ENCODE measurements at regions not wholly inside any gene's neighbourhood (a gene's known extent, or its start where the extent isn't known, plus 50 kb on each side); places are given as distances from the start of the nearest gene placed in this dataset.

- H4K8ac ChIP-seq (ENCODE audit: low read depth, low read length): no peak overlapping the region
- H3K18ac ChIP-seq (ENCODE audit: low read length): no peak overlapping the region
- no peaks in the 10 kb centered on the region for H3K79me1 ChIP-seq (ENCODE audit: low read depth, low read length)
- no peaks in the 10 kb centered on the region for H3K9me3 ChIP-seq (replicated peaks in 1 of 2; ENCODE audit: control insufficient read depth in 2 of 2, insufficient read depth in 1 of 2, low read depth in 1 of 2, low read length in 2 of 2)
- H2BK12ac ChIP-seq (ENCODE audit: low read length): no peak overlapping the region
- H3K4me2 ChIP-seq (ENCODE audit: insufficient read depth, low read length, poor library complexity, severe bottlenecking): no peak overlapping the region
- no peak overlapping the region for H3K4me3 ChIP-seq (ENCODE audit: low read length in 2 of 2)
- no peak overlapping the region for H3K14ac ChIP-seq (ENCODE audit: low read length)
- H3K4ac ChIP-seq (ENCODE audit: low read length): no peak overlapping the region
- no peak overlapping the region for H2BK15ac ChIP-seq (ENCODE audit: low read length)
- no peak overlapping the region for H4K91ac ChIP-seq (ENCODE audit: low read depth, low read length, poor library complexity)
- H2BK120ac ChIP-seq (ENCODE audit: low read depth, low read length): no peak overlapping the region
- H3K36me3 ChIP-seq (replicated peaks in 1 of 2; ENCODE audit: control insufficient read depth in 2 of 2, insufficient read depth in 2 of 2, low read length in 2 of 2): no peaks in the 10 kb centered on the region
- no peak overlapping the region for H3K23ac ChIP-seq (ENCODE audit: low read depth, low read length, poor library complexity)
- no peaks in the 10 kb centered on the region for H3K4me1 ChIP-seq (ENCODE audit: control insufficient read depth in 2 of 2, insufficient read depth in 1 of 2, low read depth in 1 of 2, low read length in 2 of 2)
- H2BK5ac ChIP-seq (ENCODE audit: low read length): no peak overlapping the region
- no peak overlapping the region for H3K27ac ChIP-seq (replicated peaks; ENCODE audit: low read length)
- DNase-seq (ENCODE audit: low spot score): no peak
- H2AFZ ChIP-seq (ENCODE audit: low read length): no peak overlapping the region
- no peak overlapping the region for H2AK5ac ChIP-seq (ENCODE audit: low read depth, low read length)
- H3K9ac ChIP-seq (ENCODE audit: low read depth, low read length, poor library complexity): no peak overlapping the region
- H3K27me3 ChIP-seq (ENCODE audit: control insufficient read depth in 3 of 3, insufficient read depth in 3 of 3, low read depth in 1 of 3, low read length in 3 of 3): peaks cover 0 to 5% (median 0%) of the 10 kb centered on the region in 3 experiments
- no CpG with 5 or more reads among the region's 1 CpG for WGBS, 2 donors (ENCODE audit: extremely low coverage in 2 of 2, insufficient read length in 2 of 2, insufficient replicate concordance in 1 of 2)
These were observed 160.1 kb downstream of the SIM1 start for GRCh38 chr6:100304575-100304974.

GRCh38 chr6:100301731-100302130, 163.0 kb downstream of the SIM1 start:
- Histone ChIP-seq H2BK12ac (ENCODE audit: low read length) (no peak overlapping the region), H3K4me1 (ENCODE audit: control insufficient read depth in 2 of 2, insufficient read depth in 1 of 2, low read depth in 1 of 2, low read length in 2 of 2) (no peaks in the 10 kb centered on the region), H3K36me3 (replicated peaks in 1 of 2; ENCODE audit: control insufficient read depth in 2 of 2, insufficient read depth in 2 of 2, low read length in 2 of 2) (no peaks in the 10 kb centered on the region), H3K9me3 (replicated peaks in 1 of 2; ENCODE audit: control insufficient read depth in 2 of 2, insufficient read depth in 1 of 2, low read depth in 1 of 2, low read length in 2 of 2) (no peaks in the 10 kb centered on the region), H3K4me2 (ENCODE audit: insufficient read depth, low read length, poor library complexity, severe bottlenecking) (no peak overlapping the region), H3K9ac (ENCODE audit: low read depth, low read length, poor library complexity) (no peak overlapping the region), H3K14ac (ENCODE audit: low read length) (no peak overlapping the region), H4K91ac (ENCODE audit: low read depth, low read length, poor library complexity) (no peak overlapping the region), H3K18ac (ENCODE audit: low read length) (no peak overlapping the region), H3K23ac (ENCODE audit: low read depth, low read length, poor library complexity) (no peak overlapping the region), H2BK5ac (ENCODE audit: low read length) (no peak overlapping the region), H4K8ac (ENCODE audit: low read depth, low read length) (no peak overlapping the region), H3K4me3 (ENCODE audit: low read length in 2 of 2) (no peak overlapping the region), H3K4ac (ENCODE audit: low read length) (no peak overlapping the region), H3K27ac (replicated peaks; ENCODE audit: low read length) (no peak overlapping the region), H3K27me3 (ENCODE audit: control insufficient read depth in 3 of 3, insufficient read depth in 3 of 3, low read depth in 1 of 3, low read length in 3 of 3) (peaks cover 0 to 3% (median 0%) of the 10 kb centered on the region in 3 experiments), H2AFZ (ENCODE audit: low read length) (no peak overlapping the region), H2AK5ac (ENCODE audit: low read depth, low read length) (no peak overlapping the region), H3K79me1 (ENCODE audit: low read depth, low read length) (no peaks in the 10 kb centered on the region), H2BK120ac (ENCODE audit: low read depth, low read length) (no peak overlapping the region), H2BK15ac (ENCODE audit: low read length) (no peak overlapping the region)
- no CpG with 5 or more reads among the region's 2 CpGs for WGBS, 2 donors (ENCODE audit: extremely low coverage in 2 of 2, insufficient read length in 2 of 2, insufficient replicate concordance in 1 of 2)
- DNase-seq (ENCODE audit: low spot score): no peak

GRCh38 chr6:100300221-100300736, 164.4 kb downstream of the SIM1 start:
- no peak overlapping the region for H3K23ac ChIP-seq (ENCODE audit: low read depth, low read length, poor library complexity)

GRCh38 chr6:100296810-100297544, 167.7 kb downstream of the SIM1 start:
- DNase-seq (ENCODE audit: low spot score): no peak
- no peak overlapping the region for H2BK12ac ChIP-seq (ENCODE audit: low read length)
- no peak overlapping the region for H3K4ac ChIP-seq (ENCODE audit: low read length)
- H3K18ac ChIP-seq (ENCODE audit: low read length): no peak overlapping the region
- no peak overlapping the region for H2AFZ ChIP-seq (ENCODE audit: low read length)
- no peaks in the 10 kb centered on the region for H3K9me3 ChIP-seq (replicated peaks in 1 of 2; ENCODE audit: control insufficient read depth in 2 of 2, insufficient read depth in 1 of 2, low read depth in 1 of 2, low read length in 2 of 2)
- H2BK5ac ChIP-seq (ENCODE audit: low read length): no peak overlapping the region
- no peaks in the 10 kb centered on the region for H3K79me1 ChIP-seq (ENCODE audit: low read depth, low read length)
- peaks cover 0 to 2% of the 10 kb centered on the region in 2 donors for H3K4me1 ChIP-seq (ENCODE audit: control insufficient read depth in 2 of 2, insufficient read depth in 1 of 2, low read depth in 1 of 2, low read length in 2 of 2)
- H2BK120ac ChIP-seq (ENCODE audit: low read depth, low read length): no peak overlapping the region
- H3K4me2 ChIP-seq (ENCODE audit: insufficient read depth, low read length, poor library complexity, severe bottlenecking): no peak overlapping the region
- H4K8ac ChIP-seq (ENCODE audit: low read depth, low read length): no peak overlapping the region
- H3K9ac ChIP-seq (ENCODE audit: low read depth, low read length, poor library complexity): no peak overlapping the region
- H3K23ac ChIP-seq (ENCODE audit: low read depth, low read length, poor library complexity): no peak overlapping the region
- no peak overlapping the region for H3K27ac ChIP-seq (replicated peaks; ENCODE audit: low read length)
- no peak overlapping the region for H2BK15ac ChIP-seq (ENCODE audit: low read length)
- H3K27me3 ChIP-seq (ENCODE audit: control insufficient read depth in 3 of 3, insufficient read depth in 3 of 3, low read depth in 1 of 3, low read length in 3 of 3): no peaks in the 10 kb centered on the region
- no peak overlapping the region for H3K14ac ChIP-seq (ENCODE audit: low read length)
- H4K91ac ChIP-seq (ENCODE audit: low read depth, low read length, poor library complexity): no peak overlapping the region
- WGBS, 2 donors (ENCODE audit: extremely low coverage in 2 of 2, insufficient read length in 2 of 2, insufficient replicate concordance in 1 of 2): no CpG with 5 or more reads among the region's 3 CpGs
- H3K4me3 ChIP-seq (ENCODE audit: low read length in 2 of 2): no peak overlapping the region
- no peak overlapping the region for H2AK5ac ChIP-seq (ENCODE audit: low read depth, low read length)
- no peaks in the 10 kb centered on the region for H3K36me3 ChIP-seq (replicated peaks in 1 of 2; ENCODE audit: control insufficient read depth in 2 of 2, insufficient read depth in 2 of 2, low read length in 2 of 2)

More at GRCh38 chr6:100300221-100300736, 164.4 kb downstream of the SIM1 start:
- Histone ChIP-seq H3K27me3 (ENCODE audit: control insufficient read depth in 3 of 3, insufficient read depth in 3 of 3, low read depth in 1 of 3, low read length in 3 of 3) (no peaks in the 10 kb centered on the region), H3K36me3 (replicated peaks in 1 of 2; ENCODE audit: control insufficient read depth in 2 of 2, insufficient read depth in 2 of 2, low read length in 2 of 2) (no peaks in the 10 kb centered on the region), H4K8ac (ENCODE audit: low read depth, low read length) (no peak overlapping the region), H2AK5ac (ENCODE audit: low read depth, low read length) (no peak overlapping the region), H3K27ac (replicated peaks; ENCODE audit: low read length) (no peak overlapping the region), H3K4me2 (ENCODE audit: insufficient read depth, low read length, poor library complexity, severe bottlenecking) (no peak overlapping the region), H3K4ac (ENCODE audit: low read length) (no peak overlapping the region), H3K9ac (ENCODE audit: low read depth, low read length, poor library complexity) (no peak overlapping the region), H4K91ac (ENCODE audit: low read depth, low read length, poor library complexity) (no peak overlapping the region), H2BK15ac (ENCODE audit: low read length) (no peak overlapping the region), H3K79me1 (ENCODE audit: low read depth, low read length) (no peaks in the 10 kb centered on the region), H3K18ac (ENCODE audit: low read length) (no peak overlapping the region), H3K9me3 (replicated peaks in 1 of 2; ENCODE audit: control insufficient read depth in 2 of 2, insufficient read depth in 1 of 2, low read depth in 1 of 2, low read length in 2 of 2) (no peaks in the 10 kb centered on the region), H3K4me3 (ENCODE audit: low read length in 2 of 2) (no peak overlapping the region), H2BK5ac (ENCODE audit: low read length) (no peak overlapping the region), H2AFZ (ENCODE audit: low read length) (no peak overlapping the region), H3K14ac (ENCODE audit: low read length) (no peak overlapping the region), H3K4me1 (ENCODE audit: control insufficient read depth in 2 of 2, insufficient read depth in 1 of 2, low read depth in 1 of 2, low read length in 2 of 2) (no peaks in the 10 kb centered on the region), H2BK12ac (ENCODE audit: low read length) (no peak overlapping the region), H2BK120ac (ENCODE audit: low read depth, low read length) (no peak overlapping the region)
- WGBS, 2 donors (ENCODE audit: extremely low coverage in 2 of 2, insufficient read length in 2 of 2, insufficient replicate concordance in 1 of 2): no CpG with 5 or more reads among the region's 3 CpGs
- DNase-seq (ENCODE audit: low spot score): no peak

Measured in neuronal stem cell (in vitro differentiated cells).